ENCODE measurements at regions not wholly inside any gene's neighbourhood (a gene's known extent, or its start where the extent isn't known, plus 50 kb on each side); places are given as distances from the start of the nearest gene placed in this dataset.
"Not testable (repeated sequence)": the region's sequence is repeated elsewhere in the genome, so short reads cannot be mapped to it uniquely, and the experiment has no call there.

- H3K4me1 ChIP-seq (ENCODE audit: insufficient read depth, low read length); H3K9me3 ChIP-seq (ENCODE audit: low read length); H3K36me3 ChIP-seq (ENCODE audit: insufficient read depth, low read length); H3K4me3 ChIP-seq (ENCODE audit: low read length); H3K27me3 ChIP-seq (ENCODE audit: insufficient read depth, low read length); H2AFZ ChIP-seq (ENCODE audit: low read depth, low read length): not testable (repeated sequence)
Measured at GRCh38 chr21:6466707-6467106, 4054.7 kb upstream of the TPTE start.

GRCh38 chr21:6467189-6467774, 4054.1 kb upstream of the TPTE start:
- H3K9me3 ChIP-seq (ENCODE audit: low read length); H2AFZ ChIP-seq (ENCODE audit: low read depth, low read length); H3K4me3 ChIP-seq (ENCODE audit: low read length): not testable (repeated sequence)

GRCh38 chr21:6467907-6468306, 4053.5 kb upstream of the TPTE start:
- H3K27me3 ChIP-seq (ENCODE audit: insufficient read depth, low read length); H3K4me3 ChIP-seq (ENCODE audit: low read length); H2AFZ ChIP-seq (ENCODE audit: low read depth, low read length); H3K36me3 ChIP-seq (ENCODE audit: insufficient read depth, low read length); H3K4me1 ChIP-seq (ENCODE audit: insufficient read depth, low read length); H3K9me3 ChIP-seq (ENCODE audit: low read length): not testable (repeated sequence)

More at GRCh38 chr21:6467189-6467774, 4054.1 kb upstream of the TPTE start:
- not testable (repeated sequence) for H3K4me1 ChIP-seq (ENCODE audit: insufficient read depth, low read length); H3K36me3 ChIP-seq (ENCODE audit: insufficient read depth, low read length); H3K27me3 ChIP-seq (ENCODE audit: insufficient read depth, low read length)

GRCh38 chr21:6468331-6468860, 4053.0 kb upstream of the TPTE start:
- not testable (repeated sequence) for H3K36me3 ChIP-seq (ENCODE audit: insufficient read depth, low read length); H3K4me3 ChIP-seq (ENCODE audit: low read length); H3K4me1 ChIP-seq (ENCODE audit: insufficient read depth, low read length); H3K9me3 ChIP-seq (ENCODE audit: low read length); H3K27me3 ChIP-seq (ENCODE audit: insufficient read depth, low read length); H2AFZ ChIP-seq (ENCODE audit: low read depth, low read length)

- H2AFZ ChIP-seq (ENCODE audit: low read depth, low read length); H3K9me3 ChIP-seq (ENCODE audit: low read length); H3K36me3 ChIP-seq (ENCODE audit: insufficient read depth, low read length); H3K4me1 ChIP-seq (ENCODE audit: insufficient read depth, low read length); H3K4me3 ChIP-seq (ENCODE audit: low read length); H3K27me3 ChIP-seq (ENCODE audit: insufficient read depth, low read length): not testable (repeated sequence)
Measured at GRCh38 chr21:6474250-6474968, 4047.0 kb upstream of the TPTE start.

GRCh38 chr21:6481116-6481515, 4040.3 kb upstream of the TPTE start:
- not testable (repeated sequence) for H3K36me3 ChIP-seq (ENCODE audit: insufficient read depth, low read length); H3K27me3 ChIP-seq (ENCODE audit: insufficient read depth, low read length); H3K4me1 ChIP-seq (ENCODE audit: insufficient read depth, low read length); H3K9me3 ChIP-seq (ENCODE audit: low read length); H2AFZ ChIP-seq (ENCODE audit: low read depth, low read length); H3K4me3 ChIP-seq (ENCODE audit: low read length)

GRCh38 chr21:6482616-6483015, 4038.8 kb upstream of the TPTE start:
- H2AFZ ChIP-seq (ENCODE audit: low read depth, low read length); H3K4me1 ChIP-seq (ENCODE audit: insufficient read depth, low read length); H3K4me3 ChIP-seq (ENCODE audit: low read length); H3K27me3 ChIP-seq (ENCODE audit: insufficient read depth, low read length); H3K36me3 ChIP-seq (ENCODE audit: insufficient read depth, low read length); H3K9me3 ChIP-seq (ENCODE audit: low read length): not testable (repeated sequence)

- H3K4me1 ChIP-seq (ENCODE audit: insufficient read depth, low read length) = not testable (repeated sequence)
Measured at GRCh38 chr21:6483645-6484044, 4037.7 kb upstream of the TPTE start.

GRCh38 chr21:6486821-6487220, 4034.6 kb upstream of the TPTE start:
- H3K27me3 ChIP-seq (ENCODE audit: insufficient read depth, low read length); H3K4me3 ChIP-seq (ENCODE audit: low read length); H3K9me3 ChIP-seq (ENCODE audit: low read length); H3K36me3 ChIP-seq (ENCODE audit: insufficient read depth, low read length); H2AFZ ChIP-seq (ENCODE audit: low read depth, low read length); H3K4me1 ChIP-seq (ENCODE audit: insufficient read depth, low read length): not testable (repeated sequence)

More at GRCh38 chr21:6483645-6484044, 4037.7 kb upstream of the TPTE start:
- not testable (repeated sequence) for H3K4me3 ChIP-seq (ENCODE audit: low read length); H3K27me3 ChIP-seq (ENCODE audit: insufficient read depth, low read length); H3K9me3 ChIP-seq (ENCODE audit: low read length); H2AFZ ChIP-seq (ENCODE audit: low read depth, low read length); H3K36me3 ChIP-seq (ENCODE audit: insufficient read depth, low read length)

GRCh38 chr21:6492691-6493090, 4028.7 kb upstream of the TPTE start:
- not testable (repeated sequence) for H2AFZ ChIP-seq (ENCODE audit: low read depth, low read length); H3K27me3 ChIP-seq (ENCODE audit: insufficient read depth, low read length); H3K9me3 ChIP-seq (ENCODE audit: low read length); H3K4me3 ChIP-seq (ENCODE audit: low read length); H3K4me1 ChIP-seq (ENCODE audit: insufficient read depth, low read length); H3K36me3 ChIP-seq (ENCODE audit: insufficient read depth, low read length)

GRCh38 chr21:6493957-6494356, 4027.4 kb upstream of the TPTE start:
- not testable (repeated sequence) for H3K36me3 ChIP-seq (ENCODE audit: insufficient read depth, low read length); H2AFZ ChIP-seq (ENCODE audit: low read depth, low read length); H3K9me3 ChIP-seq (ENCODE audit: low read length); H3K27me3 ChIP-seq (ENCODE audit: insufficient read depth, low read length); H3K4me3 ChIP-seq (ENCODE audit: low read length); H3K4me1 ChIP-seq (ENCODE audit: insufficient read depth, low read length)

- not testable (repeated sequence) for H3K9me3 ChIP-seq (ENCODE audit: low read length); H3K4me1 ChIP-seq (ENCODE audit: insufficient read depth, low read length); H3K36me3 ChIP-seq (ENCODE audit: insufficient read depth, low read length); H2AFZ ChIP-seq (ENCODE audit: low read depth, low read length); H3K27me3 ChIP-seq (ENCODE audit: insufficient read depth, low read length); H3K4me3 ChIP-seq (ENCODE audit: low read length)
Measured at GRCh38 chr21:6496356-6496755, 4025.0 kb upstream of the TPTE start.

- H3K9me3 ChIP-seq (ENCODE audit: low read length); H2AFZ ChIP-seq (ENCODE audit: low read depth, low read length); H3K4me1 ChIP-seq (ENCODE audit: insufficient read depth, low read length); H3K36me3 ChIP-seq (ENCODE audit: insufficient read depth, low read length); H3K27me3 ChIP-seq (ENCODE audit: insufficient read depth, low read length): not testable (repeated sequence)
- peak overlapping the region; percentile 53 for H3K4me3 ChIP-seq (ENCODE audit: low read length)
Measured at GRCh38 chr21:6498716-6499115, 4022.7 kb upstream of the TPTE start.
